ENCODE measurements at regions not wholly inside any gene's neighbourhood (a gene's known extent, or its start where the extent isn't known, plus 50 kb on each side); places are given as distances from the start of the nearest gene placed in this dataset.
"Not testable (repeated sequence)": the region's sequence is repeated elsewhere in the genome, so short reads cannot be mapped to it uniquely, and the experiment has no call there.

GRCh38 chr15:36185438-36185837 is 394.0 kb upstream of the CDIN1 start:
- Histone ChIP-seq H3K9me3 (ENCODE audit: control insufficient read depth in 2 of 2, low read length in 2 of 2) (no peaks in the 10 kb centered on the region), H3K27me3 (ENCODE audit: control insufficient read depth, insufficient read depth, low read length) (no peaks in the 10 kb centered on the region), H3K4me3 (ENCODE audit: low read depth, low read length) (no peak overlapping the region), H3K27ac (ENCODE audit: insufficient read depth, low read length, poor library complexity, severe bottlenecking) (no peak overlapping the region), H3K36me3 (ENCODE audit: control insufficient read depth, insufficient read depth, low read length) (no peaks in the 10 kb centered on the region), H3K4me1 (ENCODE audit: control insufficient read depth, insufficient read depth, low read length, poor library complexity, severe bottlenecking) (no peaks in the 10 kb centered on the region)
- peaks cover 0 to 6% (median 2%) of the 10 kb centered on the region in 7 donors for H3K9me3 Mint-ChIP-seq
- H3K36me3 Mint-ChIP-seq: no peaks in the 10 kb centered on the region
- H3K27me3 Mint-ChIP-seq: no peaks in the 10 kb centered on the region
- ATAC-seq (ENCODE audit: low read depth in 2 of 2) (no peak), DNase-seq (no peak)
- H3K4me3 Mint-ChIP-seq: no peak overlapping the region
- H3K27ac Mint-ChIP-seq: no peak overlapping the region
- no peaks in the 10 kb centered on the region for H3K4me1 Mint-ChIP-seq

DNA sequence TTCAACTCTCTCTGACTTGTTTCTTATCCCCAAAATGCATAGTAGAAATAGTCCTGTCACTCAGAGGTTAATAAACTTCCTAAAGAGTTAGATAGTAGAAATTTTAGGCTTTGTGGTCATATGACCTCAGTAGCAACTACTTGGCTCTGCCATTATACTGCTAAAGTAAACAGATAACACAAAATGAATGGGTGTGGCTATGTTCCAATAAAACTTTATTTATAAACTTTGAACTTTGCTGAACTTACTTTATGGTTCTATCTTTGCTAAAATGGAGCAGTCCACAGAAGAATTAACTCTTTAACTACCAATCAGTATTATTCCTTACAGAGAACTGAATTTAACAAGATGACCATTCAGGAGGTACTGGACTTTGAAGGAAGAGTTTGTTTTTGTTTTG is 393.6 kb upstream of the CDIN1 start:
- Histone ChIP-seq H3K36me3 (ENCODE audit: control insufficient read depth, insufficient read depth, low read length) (no peaks in the 10 kb centered on the region), H3K4me3 (ENCODE audit: low read depth, low read length) (no peak overlapping the region), H3K27me3 (ENCODE audit: control insufficient read depth, insufficient read depth, low read length) (no peaks in the 10 kb centered on the region), H3K4me1 (ENCODE audit: control insufficient read depth, insufficient read depth, low read length, poor library complexity, severe bottlenecking) (no peaks in the 10 kb centered on the region), H3K9me3 (ENCODE audit: control insufficient read depth in 2 of 2, low read length in 2 of 2) (no peaks in the 10 kb centered on the region), H3K27ac (ENCODE audit: insufficient read depth, low read length, poor library complexity, severe bottlenecking) (no peak overlapping the region)
- Mint-ChIP-seq H3K27me3 (no peaks in the 10 kb centered on the region), H3K9me3 (peaks cover 0 to 6% (median 2%) of the 10 kb centered on the region in 7 donors), H3K36me3 (no peaks in the 10 kb centered on the region), H3K4me1 (no peaks in the 10 kb centered on the region), H3K27ac (no peak overlapping the region), H3K4me3 (no peak overlapping the region)
- no peak for ATAC-seq (ENCODE audit: low read depth in 2 of 2)
- no peak for DNase-seq

DNA sequence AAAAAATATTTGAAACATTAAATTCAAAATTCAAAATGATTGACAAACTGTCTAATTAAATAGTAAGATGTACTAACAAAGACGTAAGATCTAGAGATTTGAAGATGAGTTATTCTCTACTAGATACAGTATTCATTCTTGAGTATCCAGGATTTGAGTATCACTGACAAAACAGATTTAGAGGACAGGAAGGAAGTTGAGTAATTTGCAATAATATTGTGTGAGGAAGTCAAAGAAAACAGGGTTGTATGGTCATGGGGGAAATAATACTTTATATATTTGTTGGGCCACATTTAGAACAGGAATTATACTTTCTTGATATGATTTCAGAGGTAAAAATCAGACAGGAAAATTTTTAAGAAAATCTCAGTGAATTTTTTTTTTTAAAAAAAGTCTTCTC is 393.1 kb upstream of the CDIN1 start:
- ATAC-seq (ENCODE audit: low read depth in 2 of 2) (no peak), DNase-seq (no peak)
- Mint-ChIP-seq H3K27me3 (no peaks in the 10 kb centered on the region), H3K9me3 (peaks cover 0 to 6% (median 2%) of the 10 kb centered on the region in 7 donors), H3K4me1 (no peaks in the 10 kb centered on the region), H3K4me3 (no peak overlapping the region), H3K36me3 (no peaks in the 10 kb centered on the region), H3K27ac (no peak overlapping the region)
- Histone ChIP-seq H3K27ac (ENCODE audit: insufficient read depth, low read length, poor library complexity, severe bottlenecking) (no peak overlapping the region), H3K36me3 (ENCODE audit: control insufficient read depth, insufficient read depth, low read length) (no peaks in the 10 kb centered on the region), H3K27me3 (ENCODE audit: control insufficient read depth, insufficient read depth, low read length) (no peaks in the 10 kb centered on the region), H3K9me3 (ENCODE audit: control insufficient read depth in 2 of 2, low read length in 2 of 2) (no peaks in the 10 kb centered on the region), H3K4me3 (ENCODE audit: low read depth, low read length) (no peak overlapping the region), H3K4me1 (ENCODE audit: control insufficient read depth, insufficient read depth, low read length, poor library complexity, severe bottlenecking) (no peaks in the 10 kb centered on the region)

GRCh38 chr15:36191459-36191858 is 388.0 kb upstream of the CDIN1 start:
- H3K9me3 ChIP-seq (ENCODE audit: control insufficient read depth in 2 of 2, low read length in 2 of 2): no peaks in the 10 kb centered on the region
- ATAC-seq (ENCODE audit: low read depth in 2 of 2): no peak
- no peaks in the 10 kb centered on the region for H3K27me3 ChIP-seq (ENCODE audit: control insufficient read depth, insufficient read depth, low read length)
- Mint-ChIP-seq H3K4me1 (no peaks in the 10 kb centered on the region), H3K27me3 (no peaks in the 10 kb centered on the region), H3K27ac (no peak overlapping the region), H3K36me3 (no peaks in the 10 kb centered on the region), H3K9me3 (peaks cover 0 to 4% (median 0%) of the 10 kb centered on the region in 7 donors), H3K4me3 (no peak overlapping the region)
- no peaks in the 10 kb centered on the region for H3K4me1 ChIP-seq (ENCODE audit: control insufficient read depth, insufficient read depth, low read length, poor library complexity, severe bottlenecking)
- H3K27ac ChIP-seq (ENCODE audit: insufficient read depth, low read length, poor library complexity, severe bottlenecking): no peak overlapping the region
- no peak overlapping the region for H3K4me3 ChIP-seq (ENCODE audit: low read depth, low read length)
- DNase-seq: no peak
- no peaks in the 10 kb centered on the region for H3K36me3 ChIP-seq (ENCODE audit: control insufficient read depth, insufficient read depth, low read length)

GRCh38 chr15:36195361-36196007 is 383.9 kb upstream of the CDIN1 start:
- H3K27me3 Mint-ChIP-seq; ATAC-seq (ENCODE audit: low read depth in 2 of 2): not testable (repeated sequence)

GRCh38 chr15:36208868-36209582 is 370.4 kb upstream of the CDIN1 start:
- Histone ChIP-seq H3K27me3 (ENCODE audit: control insufficient read depth, insufficient read depth, low read length) (no peaks in the 10 kb centered on the region), H3K9me3 (ENCODE audit: control insufficient read depth in 2 of 2, low read length in 2 of 2) (no peaks in the 10 kb centered on the region), H3K36me3 (ENCODE audit: control insufficient read depth, insufficient read depth, low read length) (no peaks in the 10 kb centered on the region), H3K4me1 (ENCODE audit: control insufficient read depth, insufficient read depth, low read length, poor library complexity, severe bottlenecking) (no peaks in the 10 kb centered on the region), H3K27ac (ENCODE audit: insufficient read depth, low read length, poor library complexity, severe bottlenecking) (no peak overlapping the region), H3K4me3 (ENCODE audit: low read depth, low read length) (no peak overlapping the region)
- Mint-ChIP-seq H3K4me3 (no peak overlapping the region), H3K27me3 (no peaks in the 10 kb centered on the region), H3K9me3 (peaks cover 0 to 6% (median 4%) of the 10 kb centered on the region in 7 donors), H3K4me1 (no peaks in the 10 kb centered on the region), H3K27ac (no peak overlapping the region), H3K36me3 (no peaks in the 10 kb centered on the region)
- DNase-seq (no peak), ATAC-seq (ENCODE audit: low read depth in 2 of 2) (no peak)

More at GRCh38 chr15:36195361-36196007, 383.9 kb upstream of the CDIN1 start:
- H3K4me3 ChIP-seq (ENCODE audit: low read depth, low read length); H3K27me3 ChIP-seq (ENCODE audit: control insufficient read depth, insufficient read depth, low read length); H3K4me1 Mint-ChIP-seq; H3K36me3 Mint-ChIP-seq; H3K27ac Mint-ChIP-seq; H3K9me3 Mint-ChIP-seq; H3K9me3 ChIP-seq (ENCODE audit: control insufficient read depth in 2 of 2, low read length in 2 of 2); H3K4me3 Mint-ChIP-seq; H3K4me1 ChIP-seq (ENCODE audit: control insufficient read depth, insufficient read depth, low read length, poor library complexity, severe bottlenecking); H3K27ac ChIP-seq (ENCODE audit: insufficient read depth, low read length, poor library complexity, severe bottlenecking); H3K36me3 ChIP-seq (ENCODE audit: control insufficient read depth, insufficient read depth, low read length); DNase-seq: not testable (repeated sequence)

- H3K4me1 ChIP-seq (ENCODE audit: control insufficient read depth, insufficient read depth, low read length, poor library complexity, severe bottlenecking): no peaks in the 10 kb centered on the region
- Mint-ChIP-seq H3K4me1 (no peaks in the 10 kb centered on the region), H3K36me3 (no peaks in the 10 kb centered on the region), H3K27ac (no peak overlapping the region), H3K9me3 (peaks cover 0 to 6% (median 4%) of the 10 kb centered on the region in 7 donors), H3K27me3 (no peaks in the 10 kb centered on the region), H3K4me3 (no peak overlapping the region)
- H3K36me3 ChIP-seq (ENCODE audit: control insufficient read depth, insufficient read depth, low read length): no peaks in the 10 kb centered on the region
- ATAC-seq (ENCODE audit: low read depth in 2 of 2) (no peak), DNase-seq (no peak)
- H3K27me3 ChIP-seq (ENCODE audit: control insufficient read depth, insufficient read depth, low read length): no peaks in the 10 kb centered on the region
- H3K4me3 ChIP-seq (ENCODE audit: low read depth, low read length): no peak overlapping the region
- H3K9me3 ChIP-seq (ENCODE audit: control insufficient read depth in 2 of 2, low read length in 2 of 2): no peaks in the 10 kb centered on the region
- H3K27ac ChIP-seq (ENCODE audit: insufficient read depth, low read length, poor library complexity, severe bottlenecking): no peak overlapping the region
Observed at GRCh38 chr15:36210426-36210825, 369.0 kb upstream of the CDIN1 start.

DNA sequence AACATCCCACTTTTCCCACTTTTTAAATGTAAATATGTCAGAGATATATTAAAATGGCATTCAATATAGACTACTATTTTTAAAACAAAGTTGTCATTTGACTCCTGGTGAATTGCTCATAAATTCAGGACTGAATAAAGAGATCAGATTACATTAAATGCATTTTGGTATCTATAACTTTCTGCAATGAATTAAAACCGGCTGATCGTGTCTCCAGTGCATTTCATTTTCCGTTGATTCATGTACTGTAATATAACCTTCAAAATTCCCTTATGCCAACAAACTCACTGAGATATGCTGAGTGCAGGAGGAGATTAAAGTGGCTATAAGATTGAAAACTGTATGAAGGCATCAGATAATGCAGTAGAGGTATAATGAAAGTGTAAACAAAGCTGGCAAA is 361.1 kb upstream of the CDIN1 start:
- Mint-ChIP-seq H3K4me3 (no peak overlapping the region), H3K27ac (no peak overlapping the region), H3K9me3 (peaks cover 0 to 14% (median 2%) of the 10 kb centered on the region in 7 donors), H3K27me3 (peaks cover 4% of the 10 kb centered on the region), H3K36me3 (no peaks in the 10 kb centered on the region), H3K4me1 (no peaks in the 10 kb centered on the region)
- Histone ChIP-seq H3K27me3 (ENCODE audit: control insufficient read depth, insufficient read depth, low read length) (no peaks in the 10 kb centered on the region), H3K36me3 (ENCODE audit: control insufficient read depth, insufficient read depth, low read length) (no peaks in the 10 kb centered on the region), H3K27ac (ENCODE audit: insufficient read depth, low read length, poor library complexity, severe bottlenecking) (no peak overlapping the region), H3K9me3 (ENCODE audit: control insufficient read depth in 2 of 2, low read length in 2 of 2) (peaks cover 0 to 5% of the 10 kb centered on the region in 2 experiments), H3K4me1 (ENCODE audit: control insufficient read depth, insufficient read depth, low read length, poor library complexity, severe bottlenecking) (no peaks in the 10 kb centered on the region), H3K4me3 (ENCODE audit: low read depth, low read length) (no peak overlapping the region)
- ATAC-seq (ENCODE audit: low read depth in 2 of 2) (no peak), DNase-seq (no peak)

Data from CD4-positive, CD25-positive, alpha-beta regulatory T cell (primary cell).